DND-41 (cell line): ENCODE measurements at regions not wholly inside any gene's neighbourhood (a gene's known extent, or its start where the extent isn't known, plus 50 kb on each side); places are given as distances from the start of the nearest gene placed in this dataset.

ENCODE experiments used
- CTCF ChIP-seq: IDR thresholded peaks from 2 replicates; pipeline ENCODE4 v1.5.1; 2012; ENCODE audit warnings: borderline replicate concordance, low read length, moderate library complexity, mild to moderate bottlenecking; ENCODE audit not compliant: poor library complexity, severe bottlenecking; ENCODE audit errors: extremely low read depth
- EZH2 ChIP-seq: IDR thresholded peaks from 3 replicates; pipeline ENCODE4 v1.6.1; 2012; ENCODE audit warnings: borderline replicate concordance, low read depth, mild to moderate bottlenecking, moderate library complexity, low read length, inconsistent platforms; ENCODE audit not compliant: severe bottlenecking

- no peak for TF ChIP-seq CTCF
- TF ChIP-seq EZH2, result no peak
These were observed 68.8 kb upstream of the PZP start for GRCh38 chr12:9276990-9277389.
